ENCODE measurements at regions not wholly inside any gene's neighbourhood (a gene's known extent, or its start where the extent isn't known, plus 50 kb on each side); places are given as distances from the start of the nearest gene placed in this dataset.

DNA sequence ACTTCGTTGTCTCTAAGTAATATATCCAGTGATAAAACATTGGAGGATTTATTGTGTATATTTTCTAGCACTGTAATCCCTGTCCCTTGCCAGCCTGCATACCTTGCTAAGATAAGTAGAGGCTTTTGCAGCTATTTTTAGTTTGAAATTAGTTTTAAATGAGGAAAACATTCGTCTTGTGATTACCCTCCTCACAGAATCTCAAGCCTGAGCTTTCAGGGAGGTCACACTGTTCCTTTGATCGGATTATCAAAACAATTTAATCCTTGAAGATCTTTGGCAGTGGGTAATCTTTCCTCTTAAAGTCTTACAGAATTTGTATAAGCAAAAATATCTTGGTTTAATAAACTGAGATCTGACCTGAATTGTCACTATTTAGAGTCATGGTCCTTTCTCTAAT lies 897.0 kb upstream of the CELF2 start:
- no peak overlapping the region for H3K4me3 ChIP-seq
- H3K36me3 ChIP-seq, result no peaks in the 10 kb centered on the region
- WGBS, 2 donors, result 30 to 48% methylated on average over 3 of the region's 3 CpGs
- H3K27me3 ChIP-seq, result no peaks in the 10 kb centered on the region
- intact Hi-C loops (cut with DNase I), result no loop called here
- no peaks in the 10 kb centered on the region for H3K4me1 ChIP-seq
- DNase-seq, result no peak
- no peaks in the 10 kb centered on the region for H3K9me3 ChIP-seq
- TF ChIP-seq, protein P1, sequence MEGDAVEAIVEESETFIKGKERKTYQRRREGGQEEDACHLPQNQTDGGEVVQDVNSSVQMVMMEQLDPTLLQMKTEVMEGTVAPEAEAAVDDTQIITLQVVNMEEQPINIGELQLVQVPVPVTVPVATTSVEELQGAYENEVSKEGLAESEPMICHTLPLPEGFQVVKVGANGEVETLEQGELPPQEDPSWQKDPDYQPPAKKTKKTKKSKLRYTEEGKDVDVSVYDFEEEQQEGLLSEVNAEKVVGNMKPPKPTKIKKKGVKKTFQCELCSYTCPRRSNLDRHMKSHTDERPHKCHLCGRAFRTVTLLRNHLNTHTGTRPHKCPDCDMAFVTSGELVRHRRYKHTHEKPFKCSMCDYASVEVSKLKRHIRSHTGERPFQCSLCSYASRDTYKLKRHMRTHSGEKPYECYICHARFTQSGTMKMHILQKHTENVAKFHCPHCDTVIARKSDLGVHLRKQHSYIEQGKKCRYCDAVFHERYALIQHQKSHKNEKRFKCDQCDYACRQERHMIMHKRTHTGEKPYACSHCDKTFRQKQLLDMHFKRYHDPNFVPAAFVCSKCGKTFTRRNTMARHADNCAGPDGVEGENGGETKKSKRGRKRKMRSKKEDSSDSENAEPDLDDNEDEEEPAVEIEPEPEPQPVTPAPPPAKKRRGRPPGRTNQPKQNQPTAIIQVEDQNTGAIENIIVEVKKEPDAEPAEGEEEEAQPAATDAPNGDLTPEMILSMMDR (IDR thresholded peaks at IDR 0.05), result no peak
- no peak for TF ChIP-seq POLR2A (IDR thresholded peaks at IDR 0.05)
- H3K27ac ChIP-seq, result no peak overlapping the region

DNA sequence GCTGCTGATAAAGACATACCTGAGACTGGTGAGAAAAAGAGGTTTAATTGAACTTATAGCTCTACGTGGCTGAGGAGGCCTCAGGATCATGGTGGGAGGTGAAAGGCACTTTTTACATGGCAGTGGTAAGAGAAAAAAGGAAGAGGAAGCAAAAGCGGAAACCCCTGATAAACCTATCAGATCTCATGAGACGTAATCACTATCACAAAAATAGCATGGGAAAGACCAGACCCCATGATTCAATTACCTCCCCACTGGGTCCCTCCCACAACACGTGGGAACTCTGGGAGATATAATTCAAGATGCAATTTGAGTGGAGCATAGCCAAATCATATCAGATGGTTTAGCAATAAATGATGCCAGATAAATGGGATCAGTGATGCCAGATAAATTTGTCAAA lies 892.0 kb upstream of the CELF2 start:
- no peaks in the 10 kb centered on the region for H3K4me1 ChIP-seq
- TF ChIP-seq, protein P1 (IDR thresholded peaks at IDR 0.05), result no peak
- TF ChIP-seq POLR2A (IDR thresholded peaks at IDR 0.05), result no peak
- no peaks in the 10 kb centered on the region for H3K36me3 ChIP-seq
- 58 to 64% methylated on average over 4 of the region's 4 CpGs for WGBS, 2 donors
- no peaks in the 10 kb centered on the region for H3K27me3 ChIP-seq
- intact Hi-C loops (cut with DNase I), result no loop called here
- H3K4me3 ChIP-seq, result no peak overlapping the region
- DNase-seq, result no peak
- H3K9me3 ChIP-seq, result no peaks in the 10 kb centered on the region
- no peak overlapping the region for H3K27ac ChIP-seq

DNA sequence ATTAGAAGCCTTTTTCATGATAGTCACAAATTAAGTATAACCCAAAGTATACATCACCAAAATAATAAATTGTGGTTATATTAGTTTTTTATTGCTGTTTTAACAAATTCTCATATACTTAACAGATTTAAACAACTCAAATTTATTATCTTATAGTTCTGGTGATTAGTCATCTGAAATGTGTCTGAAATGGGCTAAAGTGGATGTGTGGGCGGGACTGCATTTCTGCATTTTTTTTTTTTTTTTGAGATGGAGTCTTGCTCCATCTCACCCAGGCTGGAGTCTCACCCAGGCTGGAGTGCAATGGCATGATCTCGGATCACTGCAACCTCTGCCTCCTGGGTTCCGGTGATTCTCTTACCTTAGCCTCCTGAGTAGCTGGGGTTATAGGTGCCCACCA lies 891.5 kb upstream of the CELF2 start:
- no peak overlapping the region for H3K4me3 ChIP-seq
- TF ChIP-seq POLR2A (IDR thresholded peaks at IDR 0.05), result no peak
- TF ChIP-seq, protein P1 (IDR thresholded peaks at IDR 0.05), result no peak
- intact Hi-C loops (cut with DNase I), result no loop called here
- H3K27ac ChIP-seq, result no peak overlapping the region
- H3K27me3 ChIP-seq, result no peaks in the 10 kb centered on the region
- no peaks in the 10 kb centered on the region for H3K9me3 ChIP-seq
- H3K4me1 ChIP-seq, result no peaks in the 10 kb centered on the region
- 96 to 97% methylated on average over 3 of the region's 3 CpGs for WGBS, 2 donors
- H3K36me3 ChIP-seq, result no peaks in the 10 kb centered on the region
- no peak for DNase-seq

DNA sequence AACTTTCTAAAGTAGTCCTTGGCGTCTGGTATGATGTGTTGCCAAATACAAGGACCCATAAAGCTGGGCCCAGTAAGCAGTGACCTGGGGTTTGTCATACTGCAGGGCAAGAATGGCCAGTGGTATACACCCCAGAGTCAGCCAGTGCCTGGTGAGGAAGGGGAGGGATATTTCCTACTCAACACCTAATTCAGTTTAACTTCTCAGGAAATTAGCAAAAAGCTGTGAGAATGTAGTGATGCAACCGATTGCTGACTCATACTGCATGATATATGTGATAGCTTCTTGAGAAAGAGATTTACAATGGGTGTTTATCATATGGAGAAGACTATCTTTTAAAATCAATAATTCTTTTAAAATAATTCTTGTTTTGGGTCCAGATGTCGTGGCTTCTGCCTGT lies 889.3 kb upstream of the CELF2 start:
- H3K4me3 ChIP-seq, result no peak overlapping the region
- intact Hi-C loops (cut with DNase I), result no loop called here
- no peak overlapping the region for H3K27ac ChIP-seq
- H3K36me3 ChIP-seq, result no peaks in the 10 kb centered on the region
- H3K4me1 ChIP-seq, result no peaks in the 10 kb centered on the region
- TF ChIP-seq, protein P1 (IDR thresholded peaks at IDR 0.05), result no peak
- no peak for TF ChIP-seq POLR2A (IDR thresholded peaks at IDR 0.05)
- H3K27me3 ChIP-seq, result no peaks in the 10 kb centered on the region
- DNase-seq, result no peak
- WGBS, 2 donors, result 45 to 56% methylated on average over 3 of the region's 3 CpGs
- H3K9me3 ChIP-seq, result no peaks in the 10 kb centered on the region

DNA sequence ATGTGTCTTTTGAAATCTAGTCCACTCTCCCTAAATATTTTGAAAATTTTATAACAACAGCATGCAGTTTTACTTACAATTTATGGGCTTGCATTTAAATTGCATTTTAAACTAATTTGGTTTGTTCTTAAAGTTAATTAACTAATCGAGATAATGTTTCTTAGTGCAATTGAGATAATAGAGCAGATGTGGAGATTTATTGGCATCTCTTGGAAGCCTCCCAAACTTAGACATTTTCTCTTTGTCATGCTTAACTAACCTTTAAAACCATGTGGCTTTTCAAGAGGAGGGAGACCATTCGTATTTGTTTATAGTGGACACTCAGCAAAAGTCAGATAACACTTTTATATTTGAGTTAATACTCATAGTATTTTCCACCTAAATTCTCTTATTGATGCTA lies 887.0 kb upstream of the CELF2 start:
- no peaks in the 10 kb centered on the region for H3K27me3 ChIP-seq
- H3K36me3 ChIP-seq, result no peaks in the 10 kb centered on the region
- no peaks in the 10 kb centered on the region for H3K4me1 ChIP-seq
- H3K4me3 ChIP-seq, result no peak overlapping the region
- 63 to 68% methylated on average over 2 of the region's 2 CpGs for WGBS, 2 donors
- intact Hi-C loops (cut with DNase I), result no loop called here
- H3K9me3 ChIP-seq, result no peaks in the 10 kb centered on the region
- DNase-seq, result no peak
- TF ChIP-seq, protein P1 (IDR thresholded peaks at IDR 0.05), result no peak
- no peak for TF ChIP-seq POLR2A (IDR thresholded peaks at IDR 0.05)
- H3K27ac ChIP-seq, result no peak overlapping the region

All from esophagus squamous epithelium (tissue), 5 donors.